Mesothelial cell of epicardium (in vitro differentiated cells): ENCODE measurements at regions not wholly inside any gene's neighbourhood (a gene's known extent, or its start where the extent isn't known, plus 50 kb on each side); places are given as distances from the start of the nearest gene placed in this dataset.

ENCODE experiments used
- DNase-seq, 2 experiments: peaks; one replicate each; pipeline ENCODE4 v3.0.0; 2021; ENCODE audit warnings: low spot score in 2 of 2; ENCODE audit not compliant: unreplicated experiment in 2 of 2
- H3K27ac Mint-ChIP-seq: 2 replicates; pipeline ENCODE4 v1.8.0; 2021; ENCODE audit warnings: mixed read lengths
- H3K27me3 Mint-ChIP-seq: 2 replicates; pipeline ENCODE4 v1.8.0; 2021; ENCODE audit warnings: low read depth, mixed read lengths
- H3K36me3 Mint-ChIP-seq: 2 replicates; pipeline ENCODE4 v1.8.0; 2021; ENCODE audit warnings: mixed read lengths
- H3K4me1 Mint-ChIP-seq: 2 replicates; pipeline ENCODE4 v1.8.0; 2021; ENCODE audit warnings: mixed read lengths
- H3K4me3 Mint-ChIP-seq: 2 replicates; pipeline ENCODE4 v1.8.0; 2021; ENCODE audit warnings: mild to moderate bottlenecking, moderate library complexity, mixed read lengths
- H3K9me3 Mint-ChIP-seq: 2 replicates; pipeline ENCODE4 v1.8.0; 2021; ENCODE audit warnings: mixed read lengths
- TF ChIP-seq, protein P1 (sequence below): fragments of 200-600 bp; sonication (generic); IDR thresholded peaks from one replicate; pipeline ENCODE4 v1.5.0; 2021; ENCODE audit warnings: antibody characterized with exemption; ENCODE audit not compliant: unreplicated experiment

DNA sequence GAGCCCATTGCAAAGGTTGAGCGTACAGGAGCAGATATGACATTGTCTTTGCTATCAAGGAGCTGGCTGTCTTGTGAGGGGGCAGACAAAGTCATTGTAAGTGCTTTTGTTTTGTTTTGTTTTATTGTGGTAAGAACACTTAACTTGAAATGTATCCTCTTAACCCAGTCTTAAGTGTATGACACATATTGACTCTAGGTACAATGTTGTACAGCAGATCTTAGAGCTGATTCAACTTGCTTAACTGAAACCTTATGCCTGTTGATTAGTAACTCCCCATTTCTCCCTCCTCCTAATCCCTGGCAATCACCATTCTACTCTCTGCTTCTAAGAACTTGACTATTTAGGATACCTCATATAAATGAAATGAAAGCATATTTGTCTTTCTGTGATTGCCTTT lies 429.0 kb downstream of the BMP2 start:
- no peak overlapping the region for H3K4me3 Mint-ChIP-seq
- H3K4me1 Mint-ChIP-seq: no peaks in the 10 kb centered on the region
- H3K27me3 Mint-ChIP-seq: peaks cover 3% of the 10 kb centered on the region
- H3K27ac Mint-ChIP-seq: no peak overlapping the region
- H3K36me3 Mint-ChIP-seq: no peaks in the 10 kb centered on the region
- TF ChIP-seq, protein P1, sequence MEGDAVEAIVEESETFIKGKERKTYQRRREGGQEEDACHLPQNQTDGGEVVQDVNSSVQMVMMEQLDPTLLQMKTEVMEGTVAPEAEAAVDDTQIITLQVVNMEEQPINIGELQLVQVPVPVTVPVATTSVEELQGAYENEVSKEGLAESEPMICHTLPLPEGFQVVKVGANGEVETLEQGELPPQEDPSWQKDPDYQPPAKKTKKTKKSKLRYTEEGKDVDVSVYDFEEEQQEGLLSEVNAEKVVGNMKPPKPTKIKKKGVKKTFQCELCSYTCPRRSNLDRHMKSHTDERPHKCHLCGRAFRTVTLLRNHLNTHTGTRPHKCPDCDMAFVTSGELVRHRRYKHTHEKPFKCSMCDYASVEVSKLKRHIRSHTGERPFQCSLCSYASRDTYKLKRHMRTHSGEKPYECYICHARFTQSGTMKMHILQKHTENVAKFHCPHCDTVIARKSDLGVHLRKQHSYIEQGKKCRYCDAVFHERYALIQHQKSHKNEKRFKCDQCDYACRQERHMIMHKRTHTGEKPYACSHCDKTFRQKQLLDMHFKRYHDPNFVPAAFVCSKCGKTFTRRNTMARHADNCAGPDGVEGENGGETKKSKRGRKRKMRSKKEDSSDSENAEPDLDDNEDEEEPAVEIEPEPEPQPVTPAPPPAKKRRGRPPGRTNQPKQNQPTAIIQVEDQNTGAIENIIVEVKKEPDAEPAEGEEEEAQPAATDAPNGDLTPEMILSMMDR: no peak
- no peak for DNase-seq
- no peaks in the 10 kb centered on the region for H3K9me3 Mint-ChIP-seq

DNA sequence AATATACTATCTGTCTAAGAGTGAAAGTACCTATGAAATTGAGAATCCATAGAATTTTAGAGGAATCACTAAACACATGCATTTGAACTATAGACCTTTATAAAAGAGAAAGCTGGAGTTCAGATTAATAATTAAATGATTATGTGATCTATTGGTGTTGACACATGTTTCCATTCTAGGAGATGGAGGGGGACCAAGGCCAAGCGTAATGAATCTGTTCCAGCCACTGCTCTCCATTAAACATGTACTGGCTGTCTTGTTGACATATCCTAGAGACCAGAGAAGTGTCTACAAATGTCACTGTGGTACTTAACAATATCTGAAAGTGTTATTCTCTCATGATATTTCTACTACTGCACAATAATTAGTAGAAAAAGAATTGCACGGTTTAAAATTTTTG lies 432.4 kb downstream of the BMP2 start:
- peaks cover 3% of the 10 kb centered on the region for H3K27me3 Mint-ChIP-seq
- H3K4me3 Mint-ChIP-seq: no peak overlapping the region
- H3K4me1 Mint-ChIP-seq: no peaks in the 10 kb centered on the region
- TF ChIP-seq, protein P1: no peak
- DNase-seq: no peak
- H3K9me3 Mint-ChIP-seq: no peaks in the 10 kb centered on the region
- H3K27ac Mint-ChIP-seq: no peak overlapping the region
- H3K36me3 Mint-ChIP-seq: no peaks in the 10 kb centered on the region

DNA sequence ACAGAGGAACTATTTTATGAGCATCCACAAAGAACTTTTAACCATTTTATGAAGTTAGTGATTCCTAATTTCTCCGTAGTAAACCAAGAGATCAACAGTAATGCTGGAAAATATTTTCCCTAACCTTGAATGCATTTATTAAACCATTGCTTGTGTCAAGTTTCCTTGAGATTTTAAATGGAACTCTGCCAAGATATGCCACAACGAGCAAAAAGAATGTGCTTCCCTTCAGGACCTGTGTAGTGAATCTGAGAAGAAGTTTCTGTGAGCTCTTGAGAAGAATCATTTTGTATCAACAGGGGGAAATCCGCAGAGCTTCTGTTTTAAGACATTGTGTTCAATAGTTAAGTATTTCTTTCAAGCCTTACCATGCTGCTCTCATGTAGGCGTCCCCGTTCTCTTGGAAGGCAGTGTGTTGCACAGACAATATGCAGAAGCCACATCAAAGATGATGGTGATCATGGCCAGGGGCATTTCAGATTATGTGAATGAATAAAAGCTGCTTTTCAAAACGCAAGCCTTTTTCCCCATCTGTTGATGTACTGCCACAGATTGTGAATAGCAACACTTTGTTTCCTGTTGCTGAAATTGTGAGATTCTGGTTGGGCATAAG lies 439.8 kb downstream of the BMP2 start:
- TF ChIP-seq, protein P1: no peak
- peak overlapping the region; percentile 19 for H3K27ac Mint-ChIP-seq
- H3K4me1 Mint-ChIP-seq: peaks cover 12% of the 10 kb centered on the region
- no peaks in the 10 kb centered on the region for H3K36me3 Mint-ChIP-seq
- H3K4me3 Mint-ChIP-seq: no peak overlapping the region
- no peaks in the 10 kb centered on the region for H3K27me3 Mint-ChIP-seq
- H3K9me3 Mint-ChIP-seq: peaks cover 6% of the 10 kb centered on the region
- DNase-seq: no peak

DNA sequence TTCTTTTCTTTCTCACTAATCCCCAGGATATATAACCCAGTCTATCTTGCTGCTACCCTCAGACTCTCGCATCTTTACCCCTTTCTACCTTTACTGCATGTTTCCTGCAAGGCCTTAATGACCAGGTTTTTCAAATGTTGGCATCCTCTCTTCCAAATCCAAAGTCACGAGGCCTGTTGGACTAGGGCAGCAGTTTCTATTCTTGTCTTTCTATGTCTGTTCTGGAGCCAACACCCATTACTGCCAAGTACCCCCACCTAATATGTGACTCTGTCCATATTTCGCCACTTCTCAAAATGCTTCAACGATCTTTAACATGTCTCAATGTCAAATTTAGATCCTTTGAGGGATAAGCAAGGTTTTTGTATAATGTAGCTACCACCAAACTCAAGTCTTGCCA lies 443.4 kb downstream of the BMP2 start:
- DNase-seq: no peak
- peaks cover 12% of the 10 kb centered on the region for H3K4me1 Mint-ChIP-seq
- H3K36me3 Mint-ChIP-seq: no peaks in the 10 kb centered on the region
- H3K9me3 Mint-ChIP-seq: peaks cover 6% of the 10 kb centered on the region
- H3K27ac Mint-ChIP-seq: no peak overlapping the region
- H3K4me3 Mint-ChIP-seq: no peak overlapping the region
- H3K27me3 Mint-ChIP-seq: no peaks in the 10 kb centered on the region
- TF ChIP-seq, protein P1: no peak

DNA sequence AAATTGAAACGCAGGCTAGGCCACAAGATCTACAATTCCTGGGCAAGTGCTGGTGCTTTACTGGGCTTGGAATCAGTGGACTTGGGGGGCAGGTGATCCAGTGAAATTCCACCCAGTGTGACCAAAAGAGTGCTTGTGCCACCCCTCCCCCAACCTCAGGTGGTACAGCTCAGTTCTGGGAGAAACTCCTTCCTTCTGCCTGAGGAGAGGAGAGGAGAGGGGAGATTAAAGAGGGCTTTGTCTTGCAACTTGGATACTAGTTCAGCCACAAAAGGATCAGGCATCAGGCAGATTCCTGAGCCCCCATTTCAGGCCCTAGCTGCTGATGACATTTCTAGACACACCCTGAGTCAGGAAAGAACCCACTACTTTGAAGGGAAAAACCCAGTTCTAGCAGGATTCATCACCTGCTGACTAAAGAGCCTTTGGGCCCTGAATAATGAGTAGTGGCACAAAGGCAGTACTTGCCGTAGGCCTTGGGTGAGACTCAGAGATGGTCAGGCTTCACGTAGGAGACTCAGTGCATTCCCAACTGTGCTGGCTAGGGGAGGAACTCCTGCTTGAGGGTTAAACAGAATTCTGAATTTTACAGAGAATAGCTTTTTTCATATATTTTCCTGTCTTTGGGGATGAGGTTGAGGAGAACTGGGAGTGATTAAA lies 446.7 kb downstream of the BMP2 start:
- Mint-ChIP-seq H3K36me3 (no peaks in the 10 kb centered on the region), H3K4me1 (no peaks in the 10 kb centered on the region), H3K27ac (no peak overlapping the region), H3K9me3 (no peaks in the 10 kb centered on the region), H3K4me3 (no peak overlapping the region), H3K27me3 (peaks cover 6% of the 10 kb centered on the region)
- no peak for DNase-seq
- TF ChIP-seq, protein P1: no peak
